Neural progenitor cell (in vitro differentiated cells): ENCODE measurements at regions not wholly inside any gene's neighbourhood (a gene's known extent, or its start where the extent isn't known, plus 50 kb on each side); places are given as distances from the start of the nearest gene placed in this dataset.

Experiments
- DNase-seq: peaks from one replicate; pipeline ENCODE4 v3.0.0-alpha.2; 2016; ENCODE audit warnings: low spot score
- H2AFZ ChIP-seq: fragments of 200-600 bp; sonication (generic); replicated peaks from 2 replicates; pipeline ENCODE4 v1.6.1; 2016; ENCODE audit warnings: antibody characterized with exemption
- H3F3A ChIP-seq: fragments of 200-600 bp; sonication (generic); 2 replicates; pipeline ENCODE4 v1.6.1; 2016; ENCODE audit warnings: antibody characterized with exemption, low read depth
- H3K27ac ChIP-seq: fragments of 200-600 bp; sonication (generic); 2 replicates; pipeline ENCODE4 v1.5.1; 2016; ENCODE audit warnings: mild to moderate bottlenecking
- H3K27me3 ChIP-seq: fragments of 200-600 bp; sonication (generic); 2 replicates; pipeline ENCODE4 v1.6.1; 2016; ENCODE audit warnings: mild to moderate bottlenecking, moderate library complexity
- H3K36me3 ChIP-seq: fragments of 200-600 bp; sonication (generic); 2 replicates; pipeline ENCODE4 v1.5.1; 2016
- H3K4me1 ChIP-seq: fragments of 200-600 bp; sonication (generic); 2 replicates; pipeline ENCODE4 v1.6.1; 2016; ENCODE audit warnings: mixed run types
- H3K4me2 ChIP-seq: fragments of 200-600 bp; sonication (generic); 2 replicates; pipeline ENCODE4 v1.6.1; 2016
- H3K4me3 ChIP-seq: fragments of 200-600 bp; sonication (generic); 2 replicates; pipeline ENCODE4 v1.5.1; 2016
- H3K79me2 ChIP-seq: fragments of 200-600 bp; sonication (generic); 2 replicates; pipeline ENCODE4 v1.6.1; 2016; ENCODE audit warnings: low read depth
- H3K9ac ChIP-seq: fragments of 200-600 bp; sonication (generic); 2 replicates; pipeline ENCODE4 v1.6.1; 2016
- H3K9me3 ChIP-seq: fragments of 200-600 bp; sonication (generic); 2 replicates; pipeline ENCODE4 v1.5.1; 2016; ENCODE audit warnings: low read depth
- H4K20me1 ChIP-seq: fragments of 200-600 bp; sonication (generic); 2 replicates; pipeline ENCODE4 v1.6.1; 2016; ENCODE audit warnings: low read depth
- H3K27ac Mint-ChIP-seq: 3 replicates; pipeline ENCODE4 v1.8.0; 2021; ENCODE audit warnings: mixed read lengths
- H3K27me3 Mint-ChIP-seq: 2 replicates; pipeline ENCODE4 v1.8.0; 2022; ENCODE audit warnings: low read depth, mild to moderate bottlenecking, inconsistent platforms, moderate library complexity, mixed read lengths; ENCODE audit not compliant: insufficient read depth
- H3K36me3 Mint-ChIP-seq: 3 replicates; pipeline ENCODE4 v1.8.0; 2021; ENCODE audit warnings: mixed read lengths
- H3K4me1 Mint-ChIP-seq: 3 replicates; pipeline ENCODE4 v1.8.0; 2021; ENCODE audit warnings: mixed read lengths
- H3K4me3 Mint-ChIP-seq: 3 replicates; pipeline ENCODE4 v1.8.0; 2021; ENCODE audit warnings: mild to moderate bottlenecking, moderate library complexity, mixed read lengths
- H3K9me3 Mint-ChIP-seq: 3 replicates; pipeline ENCODE4 v1.8.0; 2020; ENCODE audit warnings: mixed read lengths
- EZH2 ChIP-seq: fragments of 200-600 bp; sonication (generic); IDR thresholded peaks from 2 replicates; pipeline ENCODE4 v1.6.1; 2017; ENCODE audit warnings: antibody characterized with exemption, mild to moderate bottlenecking, moderate library complexity
- EZH2phosphoT487 ChIP-seq: fragments of 200-600 bp; sonication (generic); IDR thresholded peaks from 2 replicates; pipeline ENCODE4 v1.6.1; 2017; ENCODE audit warnings: antibody characterized with exemption
- TF ChIP-seq, protein P1 (sequence below): fragments of 200-600 bp; sonication (generic); IDR thresholded peaks from 2 replicates; pipeline ENCODE4 v1.5.1; 2017; ENCODE audit warnings: antibody characterized with exemption, mild to moderate bottlenecking

DNA sequence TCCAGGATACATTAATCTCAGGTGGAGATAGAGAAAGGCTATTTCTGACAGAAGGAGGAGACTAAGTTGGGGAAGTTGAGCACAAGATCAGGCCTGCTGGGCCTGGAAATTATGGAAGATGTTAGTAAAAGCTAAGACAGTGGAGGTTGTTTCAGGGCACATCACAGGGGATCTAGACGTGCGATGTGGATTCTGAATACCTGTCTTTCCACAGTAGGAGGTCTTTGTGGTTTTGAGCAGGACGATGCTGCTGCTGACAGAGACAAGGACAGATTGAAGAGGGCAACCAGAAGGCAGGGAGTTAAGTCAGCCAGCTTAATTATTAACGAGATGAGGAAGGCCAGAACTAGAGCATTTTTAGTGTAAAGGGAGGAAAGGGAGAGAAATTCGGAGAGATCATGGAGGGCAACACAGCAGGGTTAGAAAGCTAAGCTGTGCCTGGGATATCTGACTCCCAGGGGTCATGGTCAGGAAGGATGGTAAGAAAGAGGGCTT lies 384.9 kb downstream of the MAFB start:
- H3K9me3 Mint-ChIP-seq, result no peaks in the 10 kb centered on the region
- Histone ChIP-seq H3F3A (no peaks in the 10 kb centered on the region), H3K9ac (no peak overlapping the region), H3K79me2 (no peaks in the 10 kb centered on the region), H3K9me3 (no peaks in the 10 kb centered on the region), H3K4me3 (no peak overlapping the region), H3K27ac (no peak overlapping the region), H3K36me3 (no peaks in the 10 kb centered on the region), H3K27me3 (no peaks in the 10 kb centered on the region), H3K4me2 (no peak overlapping the region), H2AFZ (no peak overlapping the region), H3K4me1 (peaks cover 8% of the 10 kb centered on the region), H4K20me1 (no peaks in the 10 kb centered on the region)
- DNase-seq, result no peak
- H3K27ac Mint-ChIP-seq, result no peak overlapping the region
- no peaks in the 10 kb centered on the region for H3K36me3 Mint-ChIP-seq
- TF ChIP-seq, protein P1, sequence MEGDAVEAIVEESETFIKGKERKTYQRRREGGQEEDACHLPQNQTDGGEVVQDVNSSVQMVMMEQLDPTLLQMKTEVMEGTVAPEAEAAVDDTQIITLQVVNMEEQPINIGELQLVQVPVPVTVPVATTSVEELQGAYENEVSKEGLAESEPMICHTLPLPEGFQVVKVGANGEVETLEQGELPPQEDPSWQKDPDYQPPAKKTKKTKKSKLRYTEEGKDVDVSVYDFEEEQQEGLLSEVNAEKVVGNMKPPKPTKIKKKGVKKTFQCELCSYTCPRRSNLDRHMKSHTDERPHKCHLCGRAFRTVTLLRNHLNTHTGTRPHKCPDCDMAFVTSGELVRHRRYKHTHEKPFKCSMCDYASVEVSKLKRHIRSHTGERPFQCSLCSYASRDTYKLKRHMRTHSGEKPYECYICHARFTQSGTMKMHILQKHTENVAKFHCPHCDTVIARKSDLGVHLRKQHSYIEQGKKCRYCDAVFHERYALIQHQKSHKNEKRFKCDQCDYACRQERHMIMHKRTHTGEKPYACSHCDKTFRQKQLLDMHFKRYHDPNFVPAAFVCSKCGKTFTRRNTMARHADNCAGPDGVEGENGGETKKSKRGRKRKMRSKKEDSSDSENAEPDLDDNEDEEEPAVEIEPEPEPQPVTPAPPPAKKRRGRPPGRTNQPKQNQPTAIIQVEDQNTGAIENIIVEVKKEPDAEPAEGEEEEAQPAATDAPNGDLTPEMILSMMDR, result no peak
- no peak for TF ChIP-seq EZH2phosphoT487
- no peak for TF ChIP-seq EZH2
- no peak overlapping the region for H3K4me3 Mint-ChIP-seq
- no peaks in the 10 kb centered on the region for H3K27me3 Mint-ChIP-seq
- H3K4me1 Mint-ChIP-seq, result peaks cover 4% of the 10 kb centered on the region

DNA sequence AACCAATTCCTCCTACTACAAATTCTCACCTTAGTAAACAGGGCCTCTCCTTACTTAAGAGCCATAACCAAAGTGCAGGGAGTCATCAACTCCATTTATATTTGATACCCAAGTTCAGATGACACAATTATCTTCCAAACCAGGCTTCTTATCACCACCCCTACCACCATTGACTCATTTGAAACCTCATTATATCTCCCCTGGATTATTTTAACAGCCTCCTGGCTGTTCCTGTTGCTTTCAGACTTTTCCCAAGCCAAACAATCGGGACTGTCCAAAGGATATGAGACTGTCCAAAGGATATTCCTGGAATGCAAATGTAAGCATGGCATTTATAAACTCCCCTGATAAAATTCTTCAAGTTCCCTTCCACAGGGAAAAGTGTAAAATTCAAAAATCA lies 394.3 kb downstream of the MAFB start:
- H3K27ac Mint-ChIP-seq, result no peak overlapping the region
- no peak overlapping the region for H3K4me3 Mint-ChIP-seq
- Histone ChIP-seq H3K36me3 (no peaks in the 10 kb centered on the region), H3K27me3 (no peaks in the 10 kb centered on the region), H4K20me1 (no peaks in the 10 kb centered on the region), H3K27ac (no peak overlapping the region), H3F3A (no peaks in the 10 kb centered on the region), H2AFZ (no peak overlapping the region), H3K4me1 (no peaks in the 10 kb centered on the region), H3K79me2 (no peaks in the 10 kb centered on the region), H3K4me3 (no peak overlapping the region), H3K9ac (no peak overlapping the region), H3K4me2 (no peak overlapping the region), H3K9me3 (no peaks in the 10 kb centered on the region)
- H3K9me3 Mint-ChIP-seq, result peaks cover 2% of the 10 kb centered on the region
- no peaks in the 10 kb centered on the region for H3K27me3 Mint-ChIP-seq
- no peak for TF ChIP-seq EZH2
- TF ChIP-seq, protein P1, result no peak
- no peak for TF ChIP-seq EZH2phosphoT487
- no peaks in the 10 kb centered on the region for H3K36me3 Mint-ChIP-seq
- H3K4me1 Mint-ChIP-seq, result no peaks in the 10 kb centered on the region
- DNase-seq, result no peak

DNA sequence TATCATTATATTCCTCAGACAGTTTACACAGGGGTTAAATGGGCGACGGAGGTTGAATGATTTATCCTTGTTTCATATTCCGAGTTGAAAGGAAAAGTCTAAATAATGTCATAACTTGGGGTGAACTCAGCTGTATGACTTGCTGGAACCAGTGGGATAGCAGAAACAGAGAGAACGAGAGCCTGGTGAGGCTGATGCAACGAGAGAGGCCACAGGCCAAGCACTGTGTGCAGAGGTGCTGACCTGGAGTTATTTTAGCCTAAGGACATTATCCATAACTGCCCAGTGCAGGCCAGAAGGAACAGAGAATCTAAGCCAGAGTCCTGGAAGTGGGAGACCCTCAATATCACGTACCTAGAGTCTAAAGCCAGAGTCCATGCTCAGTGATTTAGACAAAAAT lies 394.9 kb downstream of the MAFB start:
- no peaks in the 10 kb centered on the region for H3K79me2 ChIP-seq
- no peak overlapping the region for H3K9ac ChIP-seq
- Mint-ChIP-seq H3K9me3 (peaks cover 2% of the 10 kb centered on the region), H3K4me1 (no peaks in the 10 kb centered on the region), H3K4me3 (no peak overlapping the region), H3K36me3 (no peaks in the 10 kb centered on the region), H3K27ac (no peak overlapping the region), H3K27me3 (peaks cover under 1% of the 10 kb centered on the region)
- H4K20me1 ChIP-seq, result no peaks in the 10 kb centered on the region
- no peaks in the 10 kb centered on the region for H3K36me3 ChIP-seq
- H3K4me3 ChIP-seq, result no peak overlapping the region
- no peaks in the 10 kb centered on the region for H3K9me3 ChIP-seq
- no peak for DNase-seq
- no peak for TF ChIP-seq EZH2
- TF ChIP-seq, protein P1, result no peak
- no peak for TF ChIP-seq EZH2phosphoT487
- H3F3A ChIP-seq, result no peaks in the 10 kb centered on the region
- H3K4me2 ChIP-seq, result no peak overlapping the region
- H3K27me3 ChIP-seq, result no peaks in the 10 kb centered on the region
- H3K4me1 ChIP-seq, result no peaks in the 10 kb centered on the region
- H3K27ac ChIP-seq, result no peak overlapping the region
- no peak overlapping the region for H2AFZ ChIP-seq

DNA sequence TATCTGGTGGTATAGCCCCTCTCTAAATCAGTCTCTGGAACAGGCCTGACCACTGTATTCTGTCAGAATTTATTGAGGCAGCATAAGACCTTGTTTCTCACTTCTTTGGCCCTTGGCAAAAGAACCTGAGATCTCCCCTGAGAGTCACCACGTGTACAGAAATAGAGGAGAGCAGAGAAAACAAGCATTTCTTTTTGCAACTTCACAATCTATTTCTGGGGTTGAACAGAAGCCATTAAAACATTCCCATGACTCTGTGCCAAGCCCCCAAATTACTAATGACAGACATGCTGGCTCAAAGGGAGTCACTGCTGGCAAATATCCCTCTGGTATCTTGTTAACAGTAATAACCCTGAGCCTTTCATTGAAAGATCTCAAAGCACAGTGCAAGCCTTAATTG lies 395.3 kb downstream of the MAFB start:
- Histone ChIP-seq H3K4me3 (no peak overlapping the region), H3K79me2 (no peaks in the 10 kb centered on the region), H3K9me3 (no peaks in the 10 kb centered on the region), H3K4me1 (no peaks in the 10 kb centered on the region), H3K27me3 (no peaks in the 10 kb centered on the region), H2AFZ (no peak overlapping the region), H3K4me2 (no peak overlapping the region), H4K20me1 (no peaks in the 10 kb centered on the region), H3K27ac (no peak overlapping the region), H3K36me3 (no peaks in the 10 kb centered on the region), H3K9ac (no peak overlapping the region), H3F3A (no peaks in the 10 kb centered on the region)
- DNase-seq, result no peak
- H3K4me3 Mint-ChIP-seq, result no peak overlapping the region
- peaks cover 2% of the 10 kb centered on the region for H3K9me3 Mint-ChIP-seq
- H3K27ac Mint-ChIP-seq, result no peak overlapping the region
- no peaks in the 10 kb centered on the region for H3K4me1 Mint-ChIP-seq
- TF ChIP-seq, protein P1, result no peak
- TF ChIP-seq EZH2phosphoT487 (no peak), EZH2 (no peak)
- H3K36me3 Mint-ChIP-seq, result no peaks in the 10 kb centered on the region
- H3K27me3 Mint-ChIP-seq, result peaks cover 2% of the 10 kb centered on the region
